Endothelial cell of umbilical vein (primary cell): ENCODE measurements at regions not wholly inside any gene's neighbourhood (a gene's known extent, or its start where the extent isn't known, plus 50 kb on each side); places are given as distances from the start of the nearest gene placed in this dataset.

Experiments
- BruUV-seq: library from RNA; stranded (reverse); fragments of 400-500 nt; replicated peaks from 2 replicates; lab custom pipeline; 2021; lab: Mats Ljungman, UMichigan
- CTCF ChIA-PET: fragments of 300-600, 350-600 bp; sonication (Branson Sonifier 250); formaldehyde crosslinking; loops from one replicate; lab custom pipeline; 2021; ENCODE audit warnings: antibody characterized with exemption, inconsistent platforms; lab: Charles Lee
- POLR2A ChIA-PET: fragments of 300-600, 350-600 bp; sonication (Branson Sonifier 250); formaldehyde crosslinking; loops from one replicate; lab custom pipeline; 2021; ENCODE audit warnings: antibody characterized with exemption, inconsistent platforms; lab: Charles Lee
- DNase-seq: peaks from one replicate; pipeline ENCODE4 v3.0.0-alpha.2; 2011; ENCODE audit warnings: low read depth, low spot score
- FAIRE-seq: peaks from 2 replicates; lab custom pipeline; 2011; peaks lifted over from hg19 to GRCh38; lab: Jason Lieb, UNC
- H2AFZ ChIP-seq: 2 replicates; pipeline ENCODE4 v1.6.0; 2012; ENCODE audit warnings: low read depth, low read length, control low read depth, inconsistent platforms
- H3K27ac ChIP-seq: 2 replicates; pipeline ENCODE4 v1.5.1; 2011; ENCODE audit warnings: low read depth, mild to moderate bottlenecking, control low read depth, low read length, moderate library complexity; ENCODE audit not compliant: insufficient read depth
- H3K27me3 ChIP-seq, 2 experiments: 2 replicates each; pipeline versions ENCODE4 v1.6.0 to v1.6.1; 2011; ENCODE audit warnings: low read length in 2 of 2, mixed read lengths in 1 of 2; ENCODE audit not compliant: control insufficient read depth in 2 of 2, insufficient read depth in 2 of 2
- H3K36me3 ChIP-seq, 2 experiments: 2 replicates in 1 of 2; 3 replicates in 1 of 2; pipeline ENCODE4 v1.5.1; 2011; ENCODE audit warnings: low read length in 2 of 2, mild to moderate bottlenecking in 1 of 2, moderate library complexity in 1 of 2; ENCODE audit not compliant: control insufficient read depth in 2 of 2, insufficient read depth in 2 of 2; ENCODE audit errors: extremely low read depth in 1 of 2
- H3K4me1 ChIP-seq: 3 replicates; pipeline ENCODE4 v1.5.1; 2011; ENCODE audit warnings: mild to moderate bottlenecking, low read length; ENCODE audit not compliant: control insufficient read depth, insufficient read depth; ENCODE audit errors: extremely low read depth
- H3K4me2 ChIP-seq: 2 replicates; pipeline ENCODE4 v1.6.1; 2011; ENCODE audit warnings: low read length, control low read depth, mixed read lengths; ENCODE audit not compliant: insufficient read depth
- H3K4me3 ChIP-seq, 3 experiments: fragments of 200-600 bp in 1 of 3; sonication (generic), shearing (Covaris generic) in 1 of 3; replicated peaks in 1 of 3; 2 replicates each; pipeline ENCODE4 v1.5.1; 2011 to 2016; ENCODE audit warnings: control low read depth in 3 of 3, low read length in 3 of 3, mild to moderate bottlenecking in 2 of 3, inconsistent platforms in 1 of 3, low read depth in 1 of 3, moderate library complexity in 1 of 3; ENCODE audit not compliant: insufficient read depth in 1 of 3
- H3K79me2 ChIP-seq: 2 replicates; pipeline ENCODE4 v1.6.0; 2012; ENCODE audit warnings: low read length, inconsistent platforms; ENCODE audit not compliant: control insufficient read depth, insufficient read depth
- H3K9ac ChIP-seq: replicated peaks from 2 replicates; pipeline ENCODE3; 2011; ENCODE audit warnings: low read length, control low read depth; ENCODE audit not compliant: insufficient read depth; ENCODE audit errors: extremely low read depth
- H3K9me1 ChIP-seq: replicated peaks from 3 replicates; pipeline ENCODE4 v1.6.0; 2011; ENCODE audit warnings: mild to moderate bottlenecking, low read length; ENCODE audit not compliant: control insufficient read depth, insufficient read depth; ENCODE audit errors: extremely low read depth
- H3K9me3 ChIP-seq: replicated peaks from 2 replicates; pipeline ENCODE4 v1.5.1; 2012; ENCODE audit warnings: low read length, inconsistent platforms; ENCODE audit not compliant: control insufficient read depth, insufficient read depth
- H4K20me1 ChIP-seq: replicated peaks from 2 replicates; pipeline ENCODE3; 2011; ENCODE audit warnings: mild to moderate bottlenecking, low read length; ENCODE audit not compliant: control insufficient read depth, insufficient read depth; ENCODE audit errors: extremely low read depth
- CTCF ChIP-seq, 2 donors: IDR thresholded peaks; 1 replicate in 1 of 2; 2 replicates in 1 of 2; pipeline ENCODE4 v1.5.1; 2011; ENCODE audit warnings: low read length in 2 of 2, mild to moderate bottlenecking in 2 of 2, moderate library complexity in 2 of 2, control low read depth in 1 of 2, inconsistent platforms in 1 of 2, low read depth in 1 of 2; ENCODE audit not compliant: insufficient read depth in 1 of 2; ENCODE audit errors: extremely low read depth in 1 of 2
- EZH2 ChIP-seq: IDR thresholded peaks from 2 replicates; pipeline ENCODE4 v1.6.1; 2012; ENCODE audit warnings: borderline replicate concordance, low read depth, mild to moderate bottlenecking, moderate library complexity, low read length, inconsistent platforms; ENCODE audit not compliant: severe bottlenecking
- FOS ChIP-seq: IDR thresholded peaks from 2 replicates; pipeline ENCODE4 v1.6.1; 2011; ENCODE audit warnings: mild to moderate bottlenecking, low read length, moderate library complexity, borderline replicate concordance; ENCODE audit not compliant: insufficient read depth
- GATA2 ChIP-seq: IDR thresholded peaks from 2 replicates; pipeline ENCODE4 v1.7.0; 2011; ENCODE audit warnings: low read depth, mild to moderate bottlenecking, moderate library complexity, mixed read lengths, low read length; ENCODE audit not compliant: insufficient read length, insufficient read depth
- JUN ChIP-seq: IDR thresholded peaks from 2 replicates; pipeline ENCODE4 v1.6.1; 2011; ENCODE audit warnings: borderline replicate concordance, low read depth; ENCODE audit not compliant: insufficient read length, insufficient read depth
- MAX ChIP-seq: IDR thresholded peaks from 2 replicates; pipeline ENCODE4 v1.6.1; 2011; ENCODE audit not compliant: insufficient read depth, insufficient read length
- MYC ChIP-seq: IDR thresholded peaks from one replicate; pipeline ENCODE4 v1.6.1; 2011; ENCODE audit warnings: mild to moderate bottlenecking, low read depth, low read length
- POLR2A ChIP-seq: IDR thresholded peaks from 2 replicates; pipeline ENCODE4 v1.6.1; 2012; ENCODE audit warnings: low read depth, mild to moderate bottlenecking, control low read depth, low read length
- POLR2AphosphoS5 ChIP-seq: IDR thresholded peaks from 2 replicates; pipeline ENCODE4 v1.6.1; 2012; ENCODE audit warnings: low read depth, mild to moderate bottlenecking, control low read depth, low read length, moderate library complexity; ENCODE audit not compliant: insufficient read depth
- dilution Hi-C: fragments of 300-500 bp; cut with MboI; formaldehyde crosslinking; loops from one replicate; pipeline ENCODE4 v1.15.0; 2019; ENCODE audit warnings: low sequenced_read_pairs; ENCODE audit not compliant: extremely low pct_ligation_motif_present
- intact Hi-C: fragments of 100-400 bp; cut with micrococcal nuclease; formaldehyde crosslinking; loops from one replicate; pipeline ENCODE4 v1.10.0; 2022

GRCh38 chr2:234710587-234710986 lies 213.7 kb upstream of the ARL4C start:
- no peak for DNase-seq
- Histone ChIP-seq H3K79me2 (no peaks in the 10 kb centered on the region), H2AFZ (no peak overlapping the region), H3K4me2 (no peak overlapping the region), H3K9me3 (no peaks in the 10 kb centered on the region), H3K9me1 (no peaks in the 10 kb centered on the region), H3K36me3 (no peaks in the 10 kb centered on the region), H3K27me3 (peaks cover 0 to 18% of the 10 kb centered on the region in 2 experiments), H3K4me3 (no peak overlapping the region), H4K20me1 (no peaks in the 10 kb centered on the region), H3K9ac (no peak overlapping the region), H3K4me1 (no peaks in the 10 kb centered on the region), H3K27ac (no peak overlapping the region)
- POLR2A ChIA-PET, result no interaction called here
- BruUV-seq, result no TSS peak
- CTCF ChIA-PET, result no interaction called here
- dilution Hi-C loops (no loop called here), intact Hi-C loops (no loop called here)
- TF ChIP-seq FOS (no peak), POLR2A (no peak), CTCF (IDR thresholded peaks at IDR 0.05; ENCODE audit: extremely low read depth in 1 of 2, insufficient read depth in 1 of 2, low read depth in 1 of 2, low read length in 2 of 2) (no peak), MYC (no peak), EZH2 (no peak), MAX (no peak), JUN (no peak), GATA2 (no peak), POLR2AphosphoS5 (no peak)
- no peak for FAIRE-seq
